A673 (cell line): ENCODE measurements at regions not wholly inside any gene's neighbourhood (a gene's known extent, or its start where the extent isn't known, plus 50 kb on each side); places are given as distances from the start of the nearest gene placed in this dataset.

Experiments used
- BruUV-seq: library from RNA; stranded (reverse); fragments of 400-500 nt; replicated peaks from 2 replicates; lab custom pipeline; 2021; lab: Mats Ljungman, UMichigan
- CTCF ChIA-PET: fragments of 300-600 bp; sonication (Branson Sonifier 250); formaldehyde crosslinking; loops from one replicate; lab custom pipeline; 2022; ENCODE audit warnings: antibody characterized with exemption; lab: Charles Lee
- POLR2A ChIA-PET: fragments of 300-600 bp; sonication (Branson Sonifier 250); formaldehyde crosslinking; loops from one replicate; lab custom pipeline; 2022; ENCODE audit warnings: antibody characterized with exemption; ENCODE audit not compliant: low non-redundant PET; lab: Charles Lee
- DNase-seq: peaks from one replicate; pipeline ENCODE4 v3.0.0-alpha.2; 2015; ENCODE audit warnings: low spot score
- H3K27ac ChIP-seq: fragments of 200-600 bp; sonication (generic); 2 replicates; pipeline ENCODE4 v1.5.1; 2016; ENCODE audit warnings: mixed run types, low read depth, mild to moderate bottlenecking, mixed read lengths, antibody characterized with exemption, low read length; ENCODE audit not compliant: poor library complexity, severe bottlenecking
- H3K27me3 ChIP-seq: fragments of 200-600 bp; sonication (generic); replicated peaks from 2 replicates; pipeline ENCODE4 v1.6.1; 2017; ENCODE audit warnings: mixed run types, low read depth, mild to moderate bottlenecking, mixed read lengths, antibody characterized with exemption, low read length; ENCODE audit not compliant: insufficient read depth, poor library complexity
- H3K36me3 ChIP-seq: fragments of 200-600 bp; sonication (generic); 2 replicates; pipeline ENCODE4 v1.6.1; 2016; ENCODE audit warnings: mixed run types, mild to moderate bottlenecking, mixed read lengths, antibody characterized with exemption, low read length; ENCODE audit not compliant: insufficient read depth, poor library complexity, severe bottlenecking
- H3K4me1 ChIP-seq: fragments of 200-600 bp; sonication (generic); 2 replicates; pipeline ENCODE4 v1.6.1; 2017; ENCODE audit warnings: mixed run types, mild to moderate bottlenecking, mixed read lengths, antibody characterized with exemption, low read length; ENCODE audit not compliant: insufficient read depth, poor library complexity, severe bottlenecking
- H3K4me3 ChIP-seq: fragments of 200-600 bp; sonication (generic); 2 replicates; pipeline ENCODE4 v1.5.1; 2016; ENCODE audit warnings: low read depth, mixed run types, mild to moderate bottlenecking, mixed read lengths, low read length; ENCODE audit not compliant: poor library complexity, severe bottlenecking
- H3K9me3 ChIP-seq: fragments of 200-600 bp; sonication (generic); 2 replicates; pipeline ENCODE4 v1.6.1; 2016; ENCODE audit warnings: mixed run types, low read depth, mild to moderate bottlenecking, mixed read lengths, antibody characterized with exemption, low read length; ENCODE audit not compliant: poor library complexity, severe bottlenecking
- EZH2 ChIP-seq: fragments of 200-600 bp; sonication (generic); IDR thresholded peaks from 2 replicates; pipeline ENCODE4 v1.6.1; 2017; ENCODE audit warnings: borderline replicate concordance, low read depth, mild to moderate bottlenecking, mixed read lengths, antibody characterized with exemption, low read length; ENCODE audit not compliant: poor library complexity, severe bottlenecking
- intact Hi-C: fragments of 100-400 bp; cut with micrococcal nuclease; formaldehyde crosslinking; loops from one replicate; pipeline ENCODE4 v1.10.0; 2022; ENCODE audit not compliant: unreplicated experiment
- TF ChIP-seq, protein P1 (sequence below): fragments of 300-800, 200-600 bp; sonication (generic); conservative IDR thresholded peaks from 2 replicates; pipeline ENCODE4 v1.5.1; 2017; ENCODE audit warnings: low read depth, mild to moderate bottlenecking, antibody characterized with exemption, low read length, moderate library complexity, mixed read lengths

GRCh38 chr2:239886781-239887180, 138.4 kb downstream of the NDUFA10 start:
- H3K27me3 ChIP-seq: peaks cover 2% of the 10 kb centered on the region
- POLR2A ChIA-PET: no interaction called here
- H3K36me3 ChIP-seq: no peaks in the 10 kb centered on the region
- CTCF ChIA-PET: no interaction called here
- TF ChIP-seq, protein P1, sequence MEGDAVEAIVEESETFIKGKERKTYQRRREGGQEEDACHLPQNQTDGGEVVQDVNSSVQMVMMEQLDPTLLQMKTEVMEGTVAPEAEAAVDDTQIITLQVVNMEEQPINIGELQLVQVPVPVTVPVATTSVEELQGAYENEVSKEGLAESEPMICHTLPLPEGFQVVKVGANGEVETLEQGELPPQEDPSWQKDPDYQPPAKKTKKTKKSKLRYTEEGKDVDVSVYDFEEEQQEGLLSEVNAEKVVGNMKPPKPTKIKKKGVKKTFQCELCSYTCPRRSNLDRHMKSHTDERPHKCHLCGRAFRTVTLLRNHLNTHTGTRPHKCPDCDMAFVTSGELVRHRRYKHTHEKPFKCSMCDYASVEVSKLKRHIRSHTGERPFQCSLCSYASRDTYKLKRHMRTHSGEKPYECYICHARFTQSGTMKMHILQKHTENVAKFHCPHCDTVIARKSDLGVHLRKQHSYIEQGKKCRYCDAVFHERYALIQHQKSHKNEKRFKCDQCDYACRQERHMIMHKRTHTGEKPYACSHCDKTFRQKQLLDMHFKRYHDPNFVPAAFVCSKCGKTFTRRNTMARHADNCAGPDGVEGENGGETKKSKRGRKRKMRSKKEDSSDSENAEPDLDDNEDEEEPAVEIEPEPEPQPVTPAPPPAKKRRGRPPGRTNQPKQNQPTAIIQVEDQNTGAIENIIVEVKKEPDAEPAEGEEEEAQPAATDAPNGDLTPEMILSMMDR: no peak
- TF ChIP-seq EZH2: no peak
- no peak for DNase-seq
- no peaks in the 10 kb centered on the region for H3K4me1 ChIP-seq
- intact Hi-C loops: no loop called here
- H3K27ac ChIP-seq: no peak overlapping the region
- no peak overlapping the region for H3K4me3 ChIP-seq
- peaks cover 29% of the 10 kb centered on the region for H3K9me3 ChIP-seq
- no TSS peak for BruUV-seq

GRCh38 chr2:239884875-239885274, 140.3 kb downstream of the NDUFA10 start:
- ChIA-PET POLR2A (no interaction called here), CTCF (no interaction called here)
- Histone ChIP-seq H3K9me3 (peaks cover 29% of the 10 kb centered on the region), H3K27ac (no peak overlapping the region), H3K4me1 (no peaks in the 10 kb centered on the region), H3K27me3 (peaks cover 2% of the 10 kb centered on the region), H3K36me3 (no peaks in the 10 kb centered on the region), H3K4me3 (no peak overlapping the region)
- intact Hi-C loops: no loop called here
- TF ChIP-seq, protein P1: no peak
- TF ChIP-seq EZH2: no peak
- BruUV-seq: no TSS peak
- no peak for DNase-seq

GRCh38 chr2:239884051-239884405, 141.1 kb downstream of the NDUFA10 start:
- Histone ChIP-seq H3K9me3 (peaks cover 29% of the 10 kb centered on the region), H3K36me3 (no peaks in the 10 kb centered on the region), H3K4me1 (no peaks in the 10 kb centered on the region), H3K27ac (no peak overlapping the region), H3K27me3 (no peaks in the 10 kb centered on the region), H3K4me3 (no peak overlapping the region)
- BruUV-seq: no TSS peak
- no peak for TF ChIP-seq EZH2
- ChIA-PET CTCF (no interaction called here), POLR2A (no interaction called here)
- intact Hi-C loops: no loop called here
- DNase-seq: no peak

DNA sequence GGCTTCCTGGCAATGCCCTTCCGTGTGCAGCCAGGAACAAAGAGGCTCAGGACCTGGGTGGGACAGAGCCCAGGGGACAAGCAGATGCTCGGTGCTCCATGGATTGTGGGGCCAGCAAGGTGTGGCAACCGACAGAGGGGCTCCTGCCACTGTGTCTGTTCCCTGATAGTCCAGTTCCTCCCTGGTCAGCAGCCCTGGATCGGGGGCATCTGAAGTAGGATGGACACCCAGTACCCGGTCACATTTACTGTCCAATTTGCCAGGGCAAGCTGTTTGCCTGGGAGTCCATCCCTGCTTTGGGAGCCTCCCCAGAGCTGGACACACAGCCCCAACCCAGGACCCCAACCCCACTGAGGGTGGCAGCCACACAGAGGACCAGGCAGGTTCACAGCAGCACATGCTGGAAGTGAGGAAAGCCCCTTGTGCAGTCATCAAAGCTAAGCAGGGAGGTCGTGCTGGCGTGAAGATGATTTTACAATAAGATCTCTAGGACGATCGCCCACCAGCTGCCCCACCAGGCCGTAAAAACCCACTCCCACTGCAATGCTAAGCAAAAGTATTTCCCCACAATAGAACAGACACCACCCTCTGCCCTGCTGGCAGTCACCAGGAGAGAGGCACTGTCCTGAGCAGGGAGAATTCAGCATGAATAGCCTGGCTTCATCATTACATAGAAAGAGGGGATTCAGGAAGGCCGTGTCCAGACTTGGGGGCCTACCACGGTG, 141.7 kb downstream of the NDUFA10 start:
- Histone ChIP-seq H3K27ac (no peak overlapping the region), H3K9me3 (peaks cover 29% of the 10 kb centered on the region), H3K4me1 (no peaks in the 10 kb centered on the region), H3K4me3 (no peak overlapping the region), H3K27me3 (no peaks in the 10 kb centered on the region), H3K36me3 (no peaks in the 10 kb centered on the region)
- ChIA-PET POLR2A (no interaction called here), CTCF (no interaction called here)
- TF ChIP-seq EZH2: no peak
- BruUV-seq: no TSS peak
- intact Hi-C loops: no loop called here
- DNase-seq: no peak
